NT2/D1 (cell line): ENCODE measurements at regions not wholly inside any gene's neighbourhood (a gene's known extent, or its start where the extent isn't known, plus 50 kb on each side); places are given as distances from the start of the nearest gene placed in this dataset.
"Not testable (repeated sequence)": the region's sequence is repeated elsewhere in the genome, so short reads cannot be mapped to it uniquely, and the experiment has no call there.

Experiments
- DNase-seq: peaks from one replicate; pipeline ENCODE4 v3.0.0-alpha.2; 2011; ENCODE audit warnings: low read depth, low spot score
- H3K27me3 ChIP-seq: 2 replicates; pipeline ENCODE4 v1.6.0; 2011; ENCODE audit warnings: mild to moderate bottlenecking; ENCODE audit not compliant: insufficient read length, insufficient read depth
- H3K36me3 ChIP-seq: 2 replicates; pipeline ENCODE4 v1.6.1; 2011; ENCODE audit warnings: mild to moderate bottlenecking, low read length, mixed read lengths; ENCODE audit not compliant: insufficient read depth, insufficient read length
- H3K4me1 ChIP-seq: 2 replicates; pipeline ENCODE4 v1.5.1; 2011; ENCODE audit not compliant: insufficient read depth, insufficient read length
- H3K4me3 ChIP-seq: 2 replicates; pipeline ENCODE4 v1.5.1; 2011; ENCODE audit warnings: low read depth; ENCODE audit not compliant: insufficient read length
- H3K9ac ChIP-seq: 2 replicates; pipeline ENCODE4 v1.6.0; 2011; ENCODE audit warnings: low read depth; ENCODE audit not compliant: insufficient read length
- H3K9me3 ChIP-seq: 2 replicates; pipeline ENCODE4 v1.5.1; 2011; ENCODE audit warnings: mild to moderate bottlenecking, low read length; ENCODE audit not compliant: insufficient read depth
- SUZ12 ChIP-seq: IDR thresholded peaks from 2 replicates; pipeline ENCODE4 v1.6.1; 2011; ENCODE audit not compliant: insufficient read length, insufficient read depth; ENCODE audit errors: extremely low read depth
- YY1 ChIP-seq: IDR thresholded peaks from 2 replicates; pipeline ENCODE4 v1.6.1; 2011; ENCODE audit not compliant: insufficient read length, insufficient read depth
- ZNF274 ChIP-seq: IDR thresholded peaks from 2 replicates; pipeline ENCODE4 v1.6.1; 2011; ENCODE audit warnings: mild to moderate bottlenecking, low read depth, low read length

- no peaks in the 10 kb centered on the region for H3K27me3 ChIP-seq
- no peaks in the 10 kb centered on the region for H3K9me3 ChIP-seq
- TF ChIP-seq SUZ12 (no peak), ZNF274 (no peak)
- H3K4me3 ChIP-seq, result no peak overlapping the region
- no peaks in the 10 kb centered on the region for H3K4me1 ChIP-seq
- H3K9ac ChIP-seq, result no peak overlapping the region
- DNase-seq, result no peak
- no peaks in the 10 kb centered on the region for H3K36me3 ChIP-seq
These were observed 81.1 kb downstream of the UFM1 start for GRCh38 chr13:38430796-38431195.

DNA sequence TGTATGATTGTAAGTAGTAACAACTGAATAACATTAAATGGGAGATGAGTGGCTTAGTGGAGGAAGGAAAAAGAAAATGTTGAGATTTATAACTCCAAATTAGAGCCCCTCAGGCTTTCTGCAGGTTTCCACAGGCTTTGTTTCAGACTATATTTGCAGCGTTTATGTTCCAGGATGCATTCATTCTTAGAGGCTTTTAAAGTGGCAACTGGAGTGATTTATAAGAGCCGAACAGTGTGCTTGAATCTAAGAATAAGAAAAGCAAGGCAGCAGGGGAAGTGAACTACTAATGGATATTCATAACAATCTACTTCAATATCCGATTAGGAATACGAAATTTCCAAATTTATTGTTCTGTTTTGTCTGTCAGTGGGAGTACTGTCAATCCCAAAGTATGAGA lies 91.0 kb downstream of the UFM1 start:
- H3K36me3 ChIP-seq, result no peaks in the 10 kb centered on the region
- H3K9ac ChIP-seq, result no peak overlapping the region
- no peaks in the 10 kb centered on the region for H3K27me3 ChIP-seq
- H3K9me3 ChIP-seq, result no peaks in the 10 kb centered on the region
- no peak for DNase-seq
- TF ChIP-seq SUZ12 (no peak), ZNF274 (no peak), YY1 (no peak)
- no peaks in the 10 kb centered on the region for H3K4me1 ChIP-seq
- H3K4me3 ChIP-seq, result no peak overlapping the region

GRCh38 chr13:38444904-38445303 lies 95.3 kb downstream of the UFM1 start:
- H3K4me1 ChIP-seq, result no peaks in the 10 kb centered on the region

GRCh38 chr13:38452656-38453055 lies 103.0 kb downstream of the UFM1 start:
- no peaks in the 10 kb centered on the region for H3K4me1 ChIP-seq
- H3K27me3 ChIP-seq, result no peaks in the 10 kb centered on the region
- DNase-seq, result no peak
- no peaks in the 10 kb centered on the region for H3K36me3 ChIP-seq
- TF ChIP-seq SUZ12 (no peak), ZNF274 (no peak), YY1 (no peak)
- no peak overlapping the region for H3K4me3 ChIP-seq
- H3K9me3 ChIP-seq, result no peaks in the 10 kb centered on the region
- H3K9ac ChIP-seq, result no peak overlapping the region

More at GRCh38 chr13:38444904-38445303, 95.3 kb downstream of the UFM1 start:
- DNase-seq, result no peak
- no peak overlapping the region for H3K9ac ChIP-seq
- H3K9me3 ChIP-seq, result no peaks in the 10 kb centered on the region
- TF ChIP-seq SUZ12 (no peak), ZNF274 (no peak)
- H3K4me3 ChIP-seq, result no peak overlapping the region
- H3K27me3 ChIP-seq, result no peaks in the 10 kb centered on the region
- H3K36me3 ChIP-seq, result no peaks in the 10 kb centered on the region

DNA sequence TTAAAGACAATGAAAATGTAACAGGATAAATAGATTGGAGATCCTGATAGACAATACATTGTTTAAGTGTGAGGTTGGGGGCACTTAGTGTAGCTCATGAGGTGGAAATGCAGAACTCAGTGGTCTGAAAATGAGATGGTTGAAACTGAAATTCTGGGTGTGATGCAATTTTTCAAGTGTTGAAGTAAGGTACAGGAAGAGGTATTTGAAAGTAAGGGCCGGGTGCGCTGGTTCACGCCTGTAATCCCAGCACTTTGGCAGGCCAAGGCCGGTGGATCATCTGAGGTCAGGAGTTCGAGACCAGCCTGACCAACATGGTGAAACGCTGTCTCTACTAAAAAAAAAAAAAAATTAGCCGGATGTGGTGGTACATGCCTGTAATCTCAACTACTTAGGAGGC lies 113.0 kb downstream of the UFM1 start:
- H3K27me3 ChIP-seq, result no peaks in the 10 kb centered on the region
- H3K4me3 ChIP-seq, result no peak overlapping the region
- TF ChIP-seq YY1, result no peak
- TF ChIP-seq SUZ12, result no peak
- TF ChIP-seq ZNF274, result no peak
- H3K4me1 ChIP-seq, result no peaks in the 10 kb centered on the region
- H3K9me3 ChIP-seq, result peaks cover 3% of the 10 kb centered on the region; the same call in 1 of the 2 replicates
- no peak overlapping the region for H3K9ac ChIP-seq
- no peaks in the 10 kb centered on the region for H3K36me3 ChIP-seq
- no peak for DNase-seq

GRCh38 chr13:38463048-38463447 lies 113.4 kb downstream of the UFM1 start:
- DNase-seq, result no peak
- no peak overlapping the region for H3K9ac ChIP-seq
- TF ChIP-seq YY1 (no peak), SUZ12 (no peak), ZNF274 (no peak)
- H3K4me1 ChIP-seq, result no peaks in the 10 kb centered on the region
- H3K36me3 ChIP-seq, result no peaks in the 10 kb centered on the region
- no peaks in the 10 kb centered on the region for H3K27me3 ChIP-seq
- H3K4me3 ChIP-seq, result no peak overlapping the region
- H3K9me3 ChIP-seq, result peaks cover 3% of the 10 kb centered on the region; the same call in 1 of the 2 replicates

DNA sequence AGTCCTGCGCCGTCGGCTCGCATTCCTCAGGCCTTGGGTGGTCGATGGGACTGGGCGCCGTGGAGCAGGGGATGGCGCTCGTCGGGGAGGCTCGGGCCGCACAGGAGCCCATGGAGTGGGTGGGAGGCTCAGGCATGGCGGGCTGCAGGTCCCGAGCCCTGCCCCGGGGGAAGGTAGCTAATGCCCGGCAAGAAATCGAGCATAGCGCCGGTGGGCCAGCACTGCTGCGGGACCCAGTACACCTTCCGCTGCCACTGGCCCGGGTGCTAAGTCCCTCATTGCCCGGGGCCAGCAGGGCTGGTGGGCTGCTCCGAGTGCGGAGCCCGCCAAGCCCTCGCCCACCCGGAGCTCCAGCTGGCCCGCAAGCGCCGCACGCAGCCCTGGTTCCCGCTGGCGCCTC lies 122.8 kb downstream of the UFM1 start:
- DNase-seq, H3K4me1 ChIP-seq, H3K9me3 ChIP-seq: not testable (repeated sequence)

GRCh38 chr13:38473305-38473704 lies 123.7 kb downstream of the UFM1 start:
- Histone ChIP-seq H3K4me1 (no peaks in the 10 kb centered on the region), H3K9me3 (no peaks in the 10 kb centered on the region), H3K27me3 (no peaks in the 10 kb centered on the region), H3K36me3 (no peaks in the 10 kb centered on the region), H3K4me3 (no peak overlapping the region), H3K9ac (no peak overlapping the region)
- no peak for DNase-seq
- TF ChIP-seq SUZ12, result no peak
- no peak for TF ChIP-seq ZNF274
- no peak for TF ChIP-seq YY1

More for the DNA sequence above, 122.8 kb downstream of the UFM1 start:
- not testable (repeated sequence) for H3K9ac ChIP-seq, H3K27me3 ChIP-seq, H3K4me3 ChIP-seq, H3K36me3 ChIP-seq
